ENCODE measurements at regions not wholly inside any gene's neighbourhood (a gene's known extent, or its start where the extent isn't known, plus 50 kb on each side); places are given as distances from the start of the nearest gene placed in this dataset.

- no peak for TF ChIP-seq CTCF (IDR thresholded peaks at IDR 0.05 in 4 of 5, conservative IDR thresholded peaks at IDR 0.05 in 1 of 5)
- TF ChIP-seq POLR2A (IDR thresholded peaks at IDR 0.05), result no peak
These were observed 1346.8 kb upstream of the GJE1 start for GRCh38 chr6:140785926-140786325.
